Liver (tissue), 3 donors: ENCODE measurements at regions not wholly inside any gene's neighbourhood (a gene's known extent, or its start where the extent isn't known, plus 50 kb on each side); places are given as distances from the start of the nearest gene placed in this dataset.
A peak's percentile ranks its signal among the peaks of the same experiment; 100 is the strongest.

Source experiments
- EGR1 ChIP-seq, 2 donors: IDR thresholded peaks; 2 replicates each; pipeline ENCODE4 v1.6.1; 2016 to 2018; ENCODE audit warnings: antibody characterized with exemption in 2 of 2, low read depth in 2 of 2
- JUND ChIP-seq, 2 donors: IDR thresholded peaks; 2 replicates each; pipeline ENCODE4 v1.6.1; 2016; ENCODE audit warnings: antibody characterized with exemption in 2 of 2
- RAD21 ChIP-seq, 2 donors: IDR thresholded peaks; 2 replicates each; pipeline ENCODE4 v1.6.1; 2016; ENCODE audit warnings: antibody characterized with exemption in 2 of 2, mild to moderate bottlenecking in 2 of 2
- RXRA ChIP-seq, 2 donors: IDR thresholded peaks; 2 replicates each; pipeline ENCODE4 v1.6.1; 2017 to 2018; ENCODE audit warnings: antibody characterized with exemption in 2 of 2, mild to moderate bottlenecking in 1 of 2
- SP1 ChIP-seq: IDR thresholded peaks from 2 replicates; pipeline ENCODE4 v1.6.1; 2018; ENCODE audit warnings: antibody characterized with exemption, mild to moderate bottlenecking
- TAF1 ChIP-seq: conservative IDR thresholded peaks from 2 replicates; pipeline ENCODE4 v1.6.1; 2016; ENCODE audit warnings: antibody characterized with exemption, mild to moderate bottlenecking
- YY1 ChIP-seq: IDR thresholded peaks from 2 replicates; pipeline ENCODE4 v1.6.1; 2016; ENCODE audit warnings: antibody characterized with exemption, mild to moderate bottlenecking
- TF ChIP-seq, protein P1 (sequence below): fragments of 150-350 bp; IDR thresholded peaks from 2 replicates; pipeline ENCODE4 v1.5.1; 2017; ENCODE audit warnings: improper control_type of control experiment, low read depth, low read length; ENCODE audit not compliant: missing input control
- TF ChIP-seq, protein P2 (sequence below): IDR thresholded peaks from 2 replicates; pipeline ENCODE4 v1.6.1; 2016; ENCODE audit warnings: antibody characterized with exemption
- TF ChIP-seq, protein P3 (sequence below): IDR thresholded peaks from 2 replicates; pipeline ENCODE4 v1.6.1; 2016; ENCODE audit warnings: antibody characterized with exemption, mild to moderate bottlenecking
- TF ChIP-seq, protein P4 (sequence below): IDR thresholded peaks from 2 replicates; pipeline ENCODE4 v1.6.1; 2016; ENCODE audit warnings: antibody characterized with exemption
- TF ChIP-seq, protein P5 (sequence below): IDR thresholded peaks from 2 replicates; pipeline ENCODE4 v1.6.1; 2016; ENCODE audit warnings: antibody characterized with exemption
- donor health status: healthy.
- donor health status: healthy.

DNA sequence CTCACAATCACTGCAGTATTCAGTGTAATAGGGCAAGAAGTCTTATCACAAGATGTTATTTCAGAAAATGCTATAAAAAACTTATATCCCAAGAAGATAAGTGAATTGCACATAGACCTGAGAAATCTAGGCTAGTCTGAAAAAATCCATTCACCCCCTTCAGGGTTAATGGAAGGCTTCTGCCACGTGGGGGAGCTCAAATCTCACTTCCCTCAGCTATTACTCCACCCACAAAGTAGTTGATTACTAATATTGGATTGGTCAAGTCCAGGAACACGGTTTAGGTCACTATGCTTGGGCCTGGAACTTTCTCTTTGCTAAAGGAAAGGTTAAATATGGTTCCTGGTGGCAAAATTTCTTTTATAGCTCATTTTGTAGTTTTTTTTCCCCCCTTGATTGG is 51.2 kb upstream of the ADAM23 start:
- TF ChIP-seq JUND (IDR thresholded peaks at IDR 0.05) (no peak), YY1 (no peak), TAF1 (no peak), SP1 (no peak), RXRA (IDR thresholded peaks at IDR 0.05) (no peak), EGR1 (IDR thresholded peaks at IDR 0.05; ENCODE audit: low read depth in 2 of 2) (no peak), RAD21 (IDR thresholded peaks at IDR 0.05) (peak; percentile 57 to 67)
- TF ChIP-seq, protein P1, sequence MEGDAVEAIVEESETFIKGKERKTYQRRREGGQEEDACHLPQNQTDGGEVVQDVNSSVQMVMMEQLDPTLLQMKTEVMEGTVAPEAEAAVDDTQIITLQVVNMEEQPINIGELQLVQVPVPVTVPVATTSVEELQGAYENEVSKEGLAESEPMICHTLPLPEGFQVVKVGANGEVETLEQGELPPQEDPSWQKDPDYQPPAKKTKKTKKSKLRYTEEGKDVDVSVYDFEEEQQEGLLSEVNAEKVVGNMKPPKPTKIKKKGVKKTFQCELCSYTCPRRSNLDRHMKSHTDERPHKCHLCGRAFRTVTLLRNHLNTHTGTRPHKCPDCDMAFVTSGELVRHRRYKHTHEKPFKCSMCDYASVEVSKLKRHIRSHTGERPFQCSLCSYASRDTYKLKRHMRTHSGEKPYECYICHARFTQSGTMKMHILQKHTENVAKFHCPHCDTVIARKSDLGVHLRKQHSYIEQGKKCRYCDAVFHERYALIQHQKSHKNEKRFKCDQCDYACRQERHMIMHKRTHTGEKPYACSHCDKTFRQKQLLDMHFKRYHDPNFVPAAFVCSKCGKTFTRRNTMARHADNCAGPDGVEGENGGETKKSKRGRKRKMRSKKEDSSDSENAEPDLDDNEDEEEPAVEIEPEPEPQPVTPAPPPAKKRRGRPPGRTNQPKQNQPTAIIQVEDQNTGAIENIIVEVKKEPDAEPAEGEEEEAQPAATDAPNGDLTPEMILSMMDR, result peak; percentile 19
- TF ChIP-seq, protein P2, sequence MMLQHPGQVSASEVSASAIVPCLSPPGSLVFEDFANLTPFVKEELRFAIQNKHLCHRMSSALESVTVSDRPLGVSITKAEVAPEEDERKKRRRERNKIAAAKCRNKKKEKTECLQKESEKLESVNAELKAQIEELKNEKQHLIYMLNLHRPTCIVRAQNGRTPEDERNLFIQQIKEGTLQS, result no peak
- TF ChIP-seq, protein P3, sequence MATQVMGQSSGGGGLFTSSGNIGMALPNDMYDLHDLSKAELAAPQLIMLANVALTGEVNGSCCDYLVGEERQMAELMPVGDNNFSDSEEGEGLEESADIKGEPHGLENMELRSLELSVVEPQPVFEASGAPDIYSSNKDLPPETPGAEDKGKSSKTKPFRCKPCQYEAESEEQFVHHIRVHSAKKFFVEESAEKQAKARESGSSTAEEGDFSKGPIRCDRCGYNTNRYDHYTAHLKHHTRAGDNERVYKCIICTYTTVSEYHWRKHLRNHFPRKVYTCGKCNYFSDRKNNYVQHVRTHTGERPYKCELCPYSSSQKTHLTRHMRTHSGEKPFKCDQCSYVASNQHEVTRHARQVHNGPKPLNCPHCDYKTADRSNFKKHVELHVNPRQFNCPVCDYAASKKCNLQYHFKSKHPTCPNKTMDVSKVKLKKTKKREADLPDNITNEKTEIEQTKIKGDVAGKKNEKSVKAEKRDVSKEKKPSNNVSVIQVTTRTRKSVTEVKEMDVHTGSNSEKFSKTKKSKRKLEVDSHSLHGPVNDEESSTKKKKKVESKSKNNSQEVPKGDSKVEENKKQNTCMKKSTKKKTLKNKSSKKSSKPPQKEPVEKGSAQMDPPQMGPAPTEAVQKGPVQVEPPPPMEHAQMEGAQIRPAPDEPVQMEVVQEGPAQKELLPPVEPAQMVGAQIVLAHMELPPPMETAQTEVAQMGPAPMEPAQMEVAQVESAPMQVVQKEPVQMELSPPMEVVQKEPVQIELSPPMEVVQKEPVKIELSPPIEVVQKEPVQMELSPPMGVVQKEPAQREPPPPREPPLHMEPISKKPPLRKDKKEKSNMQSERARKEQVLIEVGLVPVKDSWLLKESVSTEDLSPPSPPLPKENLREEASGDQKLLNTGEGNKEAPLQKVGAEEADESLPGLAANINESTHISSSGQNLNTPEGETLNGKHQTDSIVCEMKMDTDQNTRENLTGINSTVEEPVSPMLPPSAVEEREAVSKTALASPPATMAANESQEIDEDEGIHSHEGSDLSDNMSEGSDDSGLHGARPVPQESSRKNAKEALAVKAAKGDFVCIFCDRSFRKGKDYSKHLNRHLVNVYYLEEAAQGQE, result no peak
- TF ChIP-seq, protein P4, sequence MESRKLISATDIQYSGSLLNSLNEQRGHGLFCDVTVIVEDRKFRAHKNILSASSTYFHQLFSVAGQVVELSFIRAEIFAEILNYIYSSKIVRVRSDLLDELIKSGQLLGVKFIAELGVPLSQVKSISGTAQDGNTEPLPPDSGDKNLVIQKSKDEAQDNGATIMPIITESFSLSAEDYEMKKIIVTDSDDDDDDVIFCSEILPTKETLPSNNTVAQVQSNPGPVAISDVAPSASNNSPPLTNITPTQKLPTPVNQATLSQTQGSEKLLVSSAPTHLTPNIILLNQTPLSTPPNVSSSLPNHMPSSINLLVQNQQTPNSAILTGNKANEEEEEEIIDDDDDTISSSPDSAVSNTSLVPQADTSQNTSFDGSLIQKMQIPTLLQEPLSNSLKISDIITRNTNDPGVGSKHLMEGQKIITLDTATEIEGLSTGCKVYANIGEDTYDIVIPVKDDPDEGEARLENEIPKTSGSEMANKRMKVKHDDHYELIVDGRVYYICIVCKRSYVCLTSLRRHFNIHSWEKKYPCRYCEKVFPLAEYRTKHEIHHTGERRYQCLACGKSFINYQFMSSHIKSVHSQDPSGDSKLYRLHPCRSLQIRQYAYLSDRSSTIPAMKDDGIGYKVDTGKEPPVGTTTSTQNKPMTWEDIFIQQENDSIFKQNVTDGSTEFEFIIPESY, result no peak
- TF ChIP-seq, protein P5, sequence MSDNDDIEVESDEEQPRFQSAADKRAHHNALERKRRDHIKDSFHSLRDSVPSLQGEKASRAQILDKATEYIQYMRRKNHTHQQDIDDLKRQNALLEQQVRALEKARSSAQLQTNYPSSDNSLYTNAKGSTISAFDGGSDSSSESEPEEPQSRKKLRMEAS, result no peak
